DND-41 (cell line): ENCODE measurements at regions not wholly inside any gene's neighbourhood (a gene's known extent, or its start where the extent isn't known, plus 50 kb on each side); places are given as distances from the start of the nearest gene placed in this dataset.
A peak's percentile ranks its signal among the peaks of the same experiment; 100 is the strongest.

ENCODE experiments used
- ATAC-seq: fragments of 200-7000 bp; cut with Tn5 transposase; 3 replicates; pipeline ENCODE4 v1.9.1; 2021; ENCODE audit warnings: low read depth; ENCODE audit not compliant: insufficient read depth
- DNase-seq: peaks from one replicate; pipeline ENCODE4 v3.0.0-alpha.2; 2020
- H2AFZ ChIP-seq: 2 replicates; pipeline ENCODE4 v1.6.0; 2012; ENCODE audit warnings: low read depth, low read length
- H3K27ac ChIP-seq: 2 replicates; pipeline ENCODE4 v1.5.1; 2012; ENCODE audit warnings: low read length, inconsistent platforms
- H3K27me3 ChIP-seq: fragments of 200-600 bp; sonication (generic); 2 replicates; pipeline ENCODE4 v1.6.0; 2012; ENCODE audit warnings: low read length, mild to moderate bottlenecking, inconsistent platforms; ENCODE audit not compliant: insufficient read depth, poor library complexity
- H3K36me3 ChIP-seq: 2 replicates; pipeline ENCODE4 v1.5.1; 2012; ENCODE audit warnings: low read length, inconsistent platforms; ENCODE audit not compliant: insufficient read depth
- H3K4me1 ChIP-seq: 2 replicates; pipeline ENCODE4 v1.5.1; 2012; ENCODE audit warnings: mild to moderate bottlenecking, low read length; ENCODE audit not compliant: insufficient read depth
- H3K4me2 ChIP-seq: 2 replicates; pipeline ENCODE4 v1.6.0; 2012; ENCODE audit warnings: mild to moderate bottlenecking, moderate library complexity, low read length, inconsistent platforms; ENCODE audit not compliant: insufficient read depth
- H3K4me3 ChIP-seq, 2 experiments: fragments of 200-600 bp in 1 of 2; shearing (Covaris generic) in 1 of 2; 2 replicates each; pipeline ENCODE4 v1.5.1; 2012 to 2016; ENCODE audit warnings: inconsistent platforms in 2 of 2, low read length in 2 of 2, mild to moderate bottlenecking in 2 of 2, low read depth in 1 of 2, moderate library complexity in 1 of 2
- H3K79me2 ChIP-seq: 2 replicates; pipeline ENCODE4 v1.6.0; 2012; ENCODE audit warnings: low read length, inconsistent platforms; ENCODE audit not compliant: insufficient read depth
- H3K9ac ChIP-seq: 2 replicates; pipeline ENCODE4 v1.6.0; 2012; ENCODE audit warnings: low read depth, mild to moderate bottlenecking, inconsistent platforms, low read length, moderate library complexity
- H3K9me3 ChIP-seq: 2 replicates; pipeline ENCODE4 v1.5.1; 2012; ENCODE audit warnings: low read length, moderate library complexity, mild to moderate bottlenecking, inconsistent platforms; ENCODE audit not compliant: insufficient read depth, severe bottlenecking
- H4K20me1 ChIP-seq: 2 replicates; pipeline ENCODE4 v1.6.0; 2012; ENCODE audit warnings: low read length; ENCODE audit not compliant: insufficient read depth
- EZH2 ChIP-seq: IDR thresholded peaks from 3 replicates; pipeline ENCODE4 v1.6.1; 2012; ENCODE audit warnings: borderline replicate concordance, low read depth, mild to moderate bottlenecking, moderate library complexity, low read length, inconsistent platforms; ENCODE audit not compliant: severe bottlenecking
- TF ChIP-seq, protein P1 (sequence below): IDR thresholded peaks from 2 replicates; pipeline ENCODE4 v1.5.1; 2012; ENCODE audit warnings: borderline replicate concordance, low read length, moderate library complexity, mild to moderate bottlenecking; ENCODE audit not compliant: poor library complexity, severe bottlenecking; ENCODE audit errors: extremely low read depth

DNA sequence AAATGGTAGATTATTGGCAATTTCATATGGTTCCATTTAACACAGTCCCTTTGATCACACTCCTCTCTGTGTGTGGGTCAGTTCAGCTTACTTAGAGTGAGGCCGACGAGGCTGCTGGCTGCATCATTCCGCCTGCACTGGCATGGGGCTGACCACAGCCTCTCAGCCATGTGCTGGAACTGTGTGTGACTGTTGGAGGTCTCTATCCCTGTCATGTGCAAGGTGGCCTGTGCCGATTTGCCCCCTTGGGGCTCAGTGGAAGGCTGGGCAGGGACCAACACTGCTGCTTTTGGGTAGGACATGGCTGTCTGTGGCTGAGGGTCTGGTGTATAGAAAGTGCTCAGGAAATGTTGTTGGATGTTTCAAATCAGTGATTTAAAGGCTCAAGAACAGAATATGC lies 454.0 kb upstream of the HS6ST1 start:
- TF ChIP-seq, protein P1, sequence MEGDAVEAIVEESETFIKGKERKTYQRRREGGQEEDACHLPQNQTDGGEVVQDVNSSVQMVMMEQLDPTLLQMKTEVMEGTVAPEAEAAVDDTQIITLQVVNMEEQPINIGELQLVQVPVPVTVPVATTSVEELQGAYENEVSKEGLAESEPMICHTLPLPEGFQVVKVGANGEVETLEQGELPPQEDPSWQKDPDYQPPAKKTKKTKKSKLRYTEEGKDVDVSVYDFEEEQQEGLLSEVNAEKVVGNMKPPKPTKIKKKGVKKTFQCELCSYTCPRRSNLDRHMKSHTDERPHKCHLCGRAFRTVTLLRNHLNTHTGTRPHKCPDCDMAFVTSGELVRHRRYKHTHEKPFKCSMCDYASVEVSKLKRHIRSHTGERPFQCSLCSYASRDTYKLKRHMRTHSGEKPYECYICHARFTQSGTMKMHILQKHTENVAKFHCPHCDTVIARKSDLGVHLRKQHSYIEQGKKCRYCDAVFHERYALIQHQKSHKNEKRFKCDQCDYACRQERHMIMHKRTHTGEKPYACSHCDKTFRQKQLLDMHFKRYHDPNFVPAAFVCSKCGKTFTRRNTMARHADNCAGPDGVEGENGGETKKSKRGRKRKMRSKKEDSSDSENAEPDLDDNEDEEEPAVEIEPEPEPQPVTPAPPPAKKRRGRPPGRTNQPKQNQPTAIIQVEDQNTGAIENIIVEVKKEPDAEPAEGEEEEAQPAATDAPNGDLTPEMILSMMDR: no peak
- no peak for TF ChIP-seq EZH2
- DNase-seq (peak; percentile 0), ATAC-seq (no peak)
- no peak overlapping the region for H3K9ac ChIP-seq
- no peak overlapping the region for H3K27ac ChIP-seq
- H3K79me2 ChIP-seq: no peaks in the 10 kb centered on the region
- no peaks in the 10 kb centered on the region for H3K9me3 ChIP-seq
- H3K4me3 ChIP-seq: no peak overlapping the region
- H2AFZ ChIP-seq: no peak overlapping the region
- H3K4me2 ChIP-seq: no peak overlapping the region
- no peaks in the 10 kb centered on the region for H3K36me3 ChIP-seq
- no peaks in the 10 kb centered on the region for H3K4me1 ChIP-seq
- H3K27me3 ChIP-seq: no peaks in the 10 kb centered on the region
- no peaks in the 10 kb centered on the region for H4K20me1 ChIP-seq

DNA sequence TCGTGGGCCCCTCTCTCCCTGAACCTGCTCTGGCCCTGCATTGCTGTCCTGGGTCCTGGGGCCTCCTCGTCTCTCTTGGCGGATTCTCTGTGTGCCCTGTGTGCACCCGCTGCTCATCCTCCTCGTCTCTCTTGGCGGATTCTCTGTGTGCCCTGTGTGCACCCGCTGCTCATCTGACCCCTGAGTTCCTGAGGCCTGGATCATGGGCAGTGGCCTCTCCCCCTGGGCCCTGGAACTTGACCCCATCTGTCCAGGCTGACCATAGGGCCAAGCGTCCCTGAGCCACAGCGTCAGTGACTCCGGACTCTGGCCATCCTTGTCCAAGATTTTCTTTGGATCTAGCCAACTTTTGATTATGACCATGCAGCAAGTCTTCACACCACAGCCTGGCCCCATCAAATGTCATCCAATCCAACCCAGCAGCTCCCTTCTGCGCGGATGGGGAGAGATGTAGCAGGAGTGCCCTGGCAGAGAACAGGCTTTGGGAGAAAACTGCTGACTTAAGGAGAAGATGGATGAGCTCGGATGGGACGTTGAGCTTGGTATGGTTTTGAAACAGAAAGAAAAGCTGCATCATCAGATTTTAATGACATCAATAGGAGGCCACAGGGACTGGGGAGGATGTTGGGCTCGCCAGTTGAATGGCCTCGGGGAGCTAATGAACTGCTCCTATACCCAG lies 455.1 kb upstream of the HS6ST1 start:
- no peak overlapping the region for H3K27ac ChIP-seq
- H3K4me3 ChIP-seq: no peak overlapping the region

DNA sequence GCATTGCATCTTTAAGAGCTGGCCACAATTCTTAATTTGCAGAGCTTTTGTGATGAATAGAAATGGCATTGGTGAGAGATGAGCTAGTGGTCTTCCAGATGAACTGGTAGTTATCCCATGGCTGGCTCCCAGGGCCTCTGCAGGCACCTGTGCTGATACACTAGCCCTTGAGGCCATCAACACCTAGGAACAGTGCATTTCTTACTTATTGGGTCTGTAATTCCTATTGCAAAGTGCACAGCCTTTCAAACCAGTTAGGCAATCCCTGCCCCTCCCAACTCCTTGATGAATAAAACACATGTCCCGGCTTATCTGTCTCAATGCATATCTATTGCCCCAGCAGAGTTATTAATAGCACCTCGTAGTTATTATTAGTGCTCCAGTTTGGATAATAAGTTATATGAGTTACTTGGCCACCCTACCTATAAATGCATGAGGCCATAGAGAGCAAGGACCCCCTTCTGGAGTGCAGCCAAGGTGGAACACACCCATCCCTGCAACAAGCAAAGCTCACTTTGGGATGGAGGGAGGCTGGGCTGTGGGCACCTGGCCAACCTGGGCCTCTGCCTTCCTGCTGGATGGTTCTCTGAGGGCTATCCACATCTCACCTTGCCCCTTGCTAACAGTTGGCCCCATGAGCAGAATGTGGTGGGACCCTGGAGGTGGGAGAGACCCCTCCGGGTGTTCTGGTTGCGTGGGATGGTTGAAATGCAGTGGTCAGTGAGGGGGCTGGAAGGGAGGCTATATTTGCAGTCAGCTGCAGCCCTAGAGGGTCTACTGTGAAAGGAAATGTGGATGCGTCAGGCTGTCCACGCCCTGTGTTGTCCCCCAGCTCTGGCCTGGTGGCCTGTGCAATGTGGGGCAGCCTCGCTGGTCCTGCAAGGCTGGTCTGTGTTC lies 455.9 kb upstream of the HS6ST1 start:
- Histone ChIP-seq H3K4me1 (no peaks in the 10 kb centered on the region), H3K27ac (no peak overlapping the region), H3K9ac (no peak overlapping the region), H3K4me3 (no peak overlapping the region), H3K79me2 (no peaks in the 10 kb centered on the region), H3K9me3 (no peaks in the 10 kb centered on the region), H3K36me3 (no peaks in the 10 kb centered on the region), H2AFZ (no peak overlapping the region), H3K4me2 (no peak overlapping the region), H4K20me1 (no peaks in the 10 kb centered on the region), H3K27me3 (no peaks in the 10 kb centered on the region)
- no peak for ATAC-seq
- TF ChIP-seq, protein P1: no peak
- no peak for TF ChIP-seq EZH2
- DNase-seq: no peak

More for the DNA sequence above, 455.1 kb upstream of the HS6ST1 start:
- Histone ChIP-seq H3K9ac (no peak overlapping the region), H3K27me3 (no peaks in the 10 kb centered on the region), H3K79me2 (no peaks in the 10 kb centered on the region), H3K36me3 (no peaks in the 10 kb centered on the region), H2AFZ (no peak overlapping the region), H3K4me1 (no peaks in the 10 kb centered on the region), H3K9me3 (no peaks in the 10 kb centered on the region), H4K20me1 (no peaks in the 10 kb centered on the region), H3K4me2 (no peak overlapping the region)
- no peak for ATAC-seq
- no peak for TF ChIP-seq EZH2
- TF ChIP-seq, protein P1: no peak
- peak; percentile 0 for DNase-seq
